NCI-H187 treated with DMSO at 0.1 percent for 48 hours (cell line): ENCODE measurements at regions not wholly inside any gene's neighbourhood (a gene's known extent, or its start where the extent isn't known, plus 50 kb on each side); places are given as distances from the start of the nearest gene placed in this dataset.

Source experiments
- DNase-seq: peaks from one replicate; lab custom pipeline; 2025; lab: John Stamatoyannopoulos, UW

DNA sequence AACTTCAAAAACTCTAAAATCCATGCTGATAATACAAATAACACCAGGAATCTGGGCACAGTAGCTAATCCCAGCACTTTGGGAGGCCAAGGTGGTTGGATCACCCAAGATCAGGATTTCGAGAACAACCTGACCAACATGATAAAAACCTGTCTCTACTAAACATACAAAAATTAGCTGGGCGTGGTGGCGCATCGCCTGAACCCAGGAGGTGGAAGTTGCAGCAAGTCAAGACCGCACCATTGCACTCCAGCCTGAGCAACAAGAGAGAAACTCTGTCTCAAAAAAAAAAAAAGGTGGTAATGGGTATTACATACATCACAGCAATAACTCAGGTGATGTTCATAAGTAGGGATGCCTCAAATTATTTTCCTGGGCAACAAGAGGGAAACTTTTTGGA, 315.0 kb upstream of the MEOX2 start:
- DNase-seq: no peak

DNA sequence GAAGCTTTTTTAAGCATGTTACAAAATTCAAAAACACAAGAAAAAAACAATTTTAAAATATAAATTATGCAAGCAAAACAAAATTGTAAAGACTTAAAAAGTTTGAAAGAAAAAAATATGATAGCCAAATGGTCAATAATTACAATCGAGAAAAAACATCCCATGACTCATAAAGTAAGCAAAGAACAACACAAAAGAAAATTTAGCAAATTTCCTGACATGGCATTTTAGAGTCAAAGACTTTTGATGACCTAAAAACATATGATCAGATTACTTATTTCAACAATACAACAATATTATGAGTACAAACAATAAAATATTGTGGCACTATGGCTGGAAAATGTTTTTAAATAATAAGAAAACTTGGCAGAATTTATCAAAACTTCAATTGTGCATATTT, 312.1 kb upstream of the MEOX2 start:
- DNase-seq: no peak

DNA sequence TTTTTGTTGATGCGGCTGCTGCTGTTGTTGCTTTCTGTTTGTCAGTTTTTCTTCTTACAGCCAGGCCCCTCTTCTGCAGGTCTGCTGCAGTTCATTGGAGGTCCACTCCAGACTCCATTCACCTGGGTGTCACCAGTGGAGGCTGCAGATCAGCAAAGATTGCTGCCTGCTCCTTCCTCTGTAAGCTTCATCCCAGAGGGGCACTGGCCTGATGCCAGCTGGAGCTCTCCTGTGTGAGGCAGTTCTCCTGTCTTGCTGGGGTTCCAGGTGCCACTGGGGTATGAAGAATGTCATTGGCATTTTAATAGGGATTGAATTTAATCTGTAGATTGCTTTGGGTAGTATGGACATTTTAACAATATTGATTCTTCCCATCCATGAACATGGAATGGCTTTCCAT, 308.5 kb upstream of the MEOX2 start:
- no peak for DNase-seq

DNA sequence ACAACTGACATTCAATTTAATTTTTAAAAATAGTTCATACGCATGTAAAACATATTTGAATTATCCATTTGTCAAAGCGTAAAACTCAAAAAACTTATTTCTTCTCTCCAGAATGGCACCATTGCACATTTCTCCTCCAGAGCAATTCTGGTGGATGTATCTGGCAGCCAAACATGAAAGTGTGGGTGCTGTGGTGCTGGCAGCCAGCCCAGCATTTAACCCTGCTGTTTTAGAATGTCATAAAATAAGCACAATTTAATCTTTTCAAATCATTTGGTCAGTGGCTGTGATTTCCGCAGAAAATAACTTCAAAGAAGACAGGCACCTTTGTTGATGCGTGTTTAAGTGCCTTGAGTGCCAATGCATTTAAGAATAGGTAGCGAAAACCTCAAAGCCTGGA, 302.7 kb upstream of the MEOX2 start:
- no peak for DNase-seq

DNA sequence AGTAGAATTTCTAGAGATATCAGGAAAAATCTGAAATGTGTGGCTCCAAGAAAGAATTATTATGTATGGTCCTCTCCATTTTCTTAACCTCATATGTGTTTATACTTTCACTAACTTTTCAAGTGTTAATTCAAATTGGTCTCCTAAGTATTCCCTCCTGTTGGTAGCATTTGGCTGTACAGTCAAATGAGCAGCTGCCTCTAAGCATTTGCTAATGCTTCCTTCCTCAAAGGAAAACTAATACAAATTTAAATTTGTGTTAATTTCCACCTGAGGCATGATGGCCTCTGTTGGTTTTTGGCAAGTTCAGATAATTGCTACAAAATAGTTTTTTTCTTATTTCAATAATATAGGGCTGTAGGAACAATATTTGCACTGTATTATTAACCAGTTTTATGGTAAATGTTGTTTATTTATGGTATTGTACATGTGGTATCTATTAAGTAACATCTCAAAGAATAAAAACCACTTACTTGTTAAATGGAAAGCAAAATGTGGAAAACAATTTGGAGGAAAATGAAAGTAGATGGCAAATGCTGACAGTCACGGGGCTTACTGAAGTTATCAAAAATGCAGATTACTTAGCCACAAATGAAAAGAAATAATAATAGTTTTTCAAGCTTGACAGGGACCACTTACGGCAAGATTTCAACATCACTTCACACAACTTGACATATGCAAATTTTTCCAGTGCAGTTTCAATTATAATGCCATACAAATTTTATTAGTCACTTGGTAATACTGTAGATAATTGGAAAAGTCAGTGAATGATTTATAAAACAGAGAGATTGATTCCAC, 299.3 kb upstream of the MEOX2 start:
- DNase-seq: no peak

DNA sequence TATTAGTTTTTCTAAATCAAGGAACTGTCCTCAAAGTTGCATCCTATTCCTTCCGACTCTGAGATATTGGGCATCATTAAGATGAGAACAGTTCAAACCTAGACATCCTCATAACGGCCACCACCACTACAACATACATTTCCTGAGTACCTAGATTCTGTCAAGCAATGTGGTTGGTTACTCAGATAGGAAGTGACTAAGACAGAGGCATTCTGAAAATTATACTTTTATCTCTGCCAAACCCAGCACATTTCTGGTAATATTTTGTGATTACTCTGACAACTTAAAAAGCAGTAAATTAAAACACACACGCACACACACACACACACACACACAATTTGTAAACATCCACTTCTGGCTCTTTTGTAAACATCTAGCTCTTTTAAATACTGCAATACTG, 291.2 kb upstream of the MEOX2 start:
- DNase-seq: no peak

DNA sequence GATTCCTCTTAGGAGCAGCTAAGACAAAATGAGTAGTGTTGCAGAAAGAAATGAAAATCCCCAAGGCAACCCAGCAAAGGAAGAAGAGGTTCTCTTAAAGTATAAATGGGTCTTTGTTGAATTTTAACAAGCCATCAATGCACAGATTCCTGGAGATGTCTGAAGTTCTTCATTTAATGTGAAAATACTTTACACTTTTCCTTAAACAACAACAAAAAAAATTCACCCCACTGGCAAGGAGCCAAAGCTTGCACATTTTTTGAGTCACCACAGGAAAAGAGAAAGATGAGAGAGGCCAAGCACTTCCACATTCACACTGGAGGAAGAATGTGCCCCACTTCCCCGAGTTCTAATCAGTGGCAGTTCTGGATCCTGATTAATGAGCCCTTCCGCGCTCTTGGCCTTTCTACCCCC, 286.4 kb upstream of the MEOX2 start:
- DNase-seq: no peak

DNA sequence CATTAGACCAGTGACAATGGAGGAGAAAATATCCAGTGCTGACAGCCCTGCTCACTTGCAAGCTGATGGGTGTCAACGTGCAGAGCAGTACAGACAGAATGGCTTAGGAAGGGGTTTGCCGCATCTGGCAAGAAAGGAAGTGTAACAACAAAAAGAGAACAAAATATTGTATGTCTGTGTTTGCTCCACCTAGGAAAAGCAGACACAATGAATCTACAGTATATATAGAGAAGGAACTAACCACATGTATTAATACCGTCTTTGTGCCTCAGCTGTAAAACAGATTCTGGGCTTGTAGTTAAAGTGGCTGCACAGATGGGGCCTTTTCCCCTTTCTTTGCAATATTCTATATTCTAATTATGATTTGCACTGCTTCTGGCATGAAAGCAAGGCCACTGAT, 281.1 kb upstream of the MEOX2 start:
- DNase-seq: no peak

DNA sequence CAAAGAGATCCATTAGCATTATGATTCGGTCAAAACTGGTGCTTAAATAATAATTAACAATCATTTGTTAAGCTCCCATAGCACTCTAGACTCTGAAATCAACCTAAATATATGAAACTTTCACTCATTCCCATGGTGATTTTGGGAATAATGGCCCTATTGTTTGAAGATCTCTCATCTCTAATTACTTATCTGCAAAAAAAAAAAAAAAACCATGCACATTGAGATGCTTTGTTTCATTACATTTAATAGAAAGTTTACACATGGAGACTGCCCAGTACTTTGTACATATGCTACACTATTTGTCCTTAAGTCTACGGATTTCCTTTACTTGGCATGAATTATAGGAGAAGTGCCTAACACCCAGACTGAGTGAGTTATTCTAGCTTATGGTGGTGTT, 280.6 kb upstream of the MEOX2 start:
- DNase-seq: no peak

DNA sequence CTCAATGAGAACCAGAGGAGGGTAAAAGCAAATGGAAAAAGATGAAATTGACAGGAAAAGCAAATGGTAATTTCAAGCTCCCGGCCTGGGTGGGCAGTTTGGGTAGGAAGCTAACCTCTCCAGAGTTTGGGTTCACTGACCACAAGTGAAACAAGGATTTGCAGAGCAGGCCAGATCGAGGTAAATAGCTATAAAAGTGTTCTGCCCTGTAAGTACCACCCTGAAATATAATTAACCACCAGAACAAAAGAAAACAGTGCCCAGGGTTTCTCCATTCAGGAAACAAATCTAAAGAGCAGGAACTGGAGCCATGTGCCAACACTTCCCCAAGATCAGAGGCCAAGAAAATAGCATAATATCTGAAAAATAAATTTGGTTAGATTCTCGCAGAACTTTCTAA, 276.7 kb upstream of the MEOX2 start:
- no peak for DNase-seq

DNA sequence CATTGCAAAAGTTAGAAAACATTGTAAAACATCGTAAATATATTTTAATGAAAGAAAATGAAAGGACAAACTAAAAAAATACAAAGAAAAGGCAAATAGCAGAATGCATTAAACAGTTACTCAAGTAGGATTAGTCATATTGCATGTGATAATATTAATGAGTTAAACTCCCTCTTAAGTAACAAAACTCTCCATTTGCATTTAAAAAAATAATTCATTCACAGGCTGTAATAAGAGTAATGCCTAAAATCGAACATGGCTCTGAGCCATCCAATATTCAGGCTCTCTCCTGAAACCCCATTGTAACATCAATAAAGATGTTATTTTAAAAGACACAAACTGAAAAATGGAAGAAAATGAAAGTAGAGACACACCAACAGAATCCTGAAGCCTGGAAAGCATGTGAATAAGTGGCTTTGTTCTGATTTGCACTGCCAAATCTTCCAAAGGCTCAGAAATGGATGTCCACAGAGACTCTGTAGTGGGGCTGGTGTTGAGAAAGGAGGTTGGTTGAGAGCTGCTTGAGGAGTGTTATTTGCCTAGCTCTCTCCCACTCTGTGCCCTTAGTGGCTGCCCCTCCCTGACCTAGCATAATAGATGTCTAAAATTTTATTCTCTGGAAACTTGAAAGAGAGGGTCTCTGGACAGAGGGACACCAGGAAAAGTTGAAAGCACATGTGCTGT, 268.3 kb upstream of the MEOX2 start:
- no peak for DNase-seq

DNA sequence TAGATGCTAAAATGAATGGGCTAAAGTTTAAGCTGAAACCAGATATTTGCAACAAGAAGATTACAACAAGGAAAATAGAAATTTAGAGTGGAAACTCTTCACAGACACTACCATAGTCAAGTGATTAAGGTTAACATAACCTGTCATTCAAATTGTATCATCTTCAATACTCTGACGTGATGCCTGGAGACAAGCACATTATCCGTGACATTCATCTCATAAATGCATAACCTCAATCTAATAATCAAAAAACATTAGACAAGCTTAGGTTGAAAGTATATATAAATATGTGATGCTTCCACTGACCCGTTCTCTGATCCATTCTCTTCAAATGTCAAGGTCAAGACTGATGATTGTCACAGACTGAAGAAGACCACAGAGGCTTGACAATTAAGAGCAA, 263.8 kb upstream of the MEOX2 start:
- no peak for DNase-seq

DNA sequence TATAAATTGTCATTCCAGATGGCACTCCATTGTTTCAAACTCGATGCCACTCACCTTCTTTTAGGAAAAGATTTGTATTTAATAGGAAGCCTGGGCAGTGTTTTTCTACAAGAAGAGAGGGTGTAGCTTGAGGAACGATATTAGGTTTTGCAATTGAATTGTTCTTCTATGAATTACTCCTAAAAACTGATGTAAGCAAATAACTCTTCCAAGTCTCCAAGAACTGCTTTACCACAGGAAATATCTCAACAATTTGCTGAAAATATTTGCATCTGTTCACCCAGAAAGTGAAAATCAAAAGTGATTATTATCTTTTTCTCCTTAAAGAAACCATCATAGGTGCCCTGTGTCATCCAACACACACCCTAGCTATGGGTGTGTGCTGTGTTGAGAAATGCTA, 261.3 kb upstream of the MEOX2 start:
- DNase-seq: no peak

DNA sequence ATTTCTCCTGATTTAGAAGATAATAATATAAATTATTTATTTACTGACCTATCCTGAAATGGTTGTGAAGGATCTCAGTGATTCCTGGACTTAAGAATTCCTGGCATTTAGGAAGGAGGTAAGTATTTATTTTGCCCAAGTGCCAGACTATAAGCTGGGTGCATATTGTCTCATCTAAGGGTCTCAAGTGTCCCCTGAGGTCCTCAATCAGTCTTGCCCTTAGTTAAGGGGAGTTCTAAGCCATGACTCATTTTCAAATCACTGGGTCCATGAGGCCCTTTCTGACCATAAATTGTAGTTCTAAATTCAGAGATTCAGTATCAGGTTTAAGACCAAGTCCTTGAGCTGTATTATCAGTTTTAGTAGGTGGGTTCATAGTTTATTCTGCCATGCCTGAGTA, 251.6 kb upstream of the MEOX2 start:
- no peak for DNase-seq

DNA sequence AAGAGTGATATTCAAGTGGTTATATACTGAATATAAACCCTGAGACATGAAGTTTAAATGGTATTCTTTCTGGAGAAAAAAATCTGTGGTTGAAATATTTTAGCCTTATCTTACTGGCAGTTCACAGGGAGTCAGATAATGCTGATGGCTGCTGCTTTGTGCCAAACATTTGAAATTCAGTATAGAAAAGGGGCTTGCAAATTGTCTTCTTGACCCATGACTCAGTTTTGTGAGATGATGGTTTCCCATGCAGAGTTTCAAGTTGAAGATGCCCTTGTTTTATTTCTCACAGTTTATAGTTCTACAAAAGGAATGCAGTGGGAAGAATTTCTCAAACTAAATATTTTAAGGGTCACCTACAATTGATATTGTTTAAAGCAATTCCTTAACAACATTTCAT, 251.1 kb upstream of the MEOX2 start:
- no peak for DNase-seq

DNA sequence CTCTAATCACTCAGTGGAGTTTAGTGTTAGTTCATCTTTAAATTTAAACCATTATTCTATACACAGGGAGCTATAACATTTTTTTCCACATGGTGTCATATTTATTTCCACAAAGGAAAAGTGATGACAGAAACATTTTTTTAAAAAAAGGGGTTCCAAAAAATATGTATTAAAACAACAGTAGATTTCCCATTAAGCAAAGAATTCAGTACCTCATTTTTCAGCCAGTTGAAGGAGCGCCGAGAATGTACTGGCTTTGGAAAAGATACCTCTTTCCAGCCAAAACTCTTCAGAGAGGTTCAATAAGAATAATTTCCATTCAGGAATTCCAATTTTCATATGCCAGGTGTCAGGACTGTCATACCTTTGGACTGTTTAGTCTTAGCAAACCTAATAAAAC, 250.5 kb upstream of the MEOX2 start:
- no peak for DNase-seq

DNA sequence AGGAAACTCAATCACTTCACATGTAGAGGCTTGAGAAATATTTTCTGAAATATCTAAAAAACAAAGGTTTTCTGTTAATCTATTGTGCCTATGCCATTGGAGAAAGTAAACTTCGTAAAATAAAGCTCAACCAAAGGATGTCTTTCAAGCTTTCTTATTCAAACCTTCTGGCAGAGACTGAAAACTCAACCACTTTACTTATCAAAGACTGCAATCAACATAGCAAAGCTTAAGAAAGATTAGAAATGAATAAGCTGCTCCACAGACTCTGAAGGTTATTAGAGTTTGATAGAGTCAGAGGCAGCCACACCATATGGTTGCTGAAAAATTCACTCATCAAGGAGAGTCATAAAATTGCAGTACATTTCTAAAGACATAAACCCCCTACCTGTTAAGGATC, 245.8 kb upstream of the MEOX2 start:
- DNase-seq: no peak

DNA sequence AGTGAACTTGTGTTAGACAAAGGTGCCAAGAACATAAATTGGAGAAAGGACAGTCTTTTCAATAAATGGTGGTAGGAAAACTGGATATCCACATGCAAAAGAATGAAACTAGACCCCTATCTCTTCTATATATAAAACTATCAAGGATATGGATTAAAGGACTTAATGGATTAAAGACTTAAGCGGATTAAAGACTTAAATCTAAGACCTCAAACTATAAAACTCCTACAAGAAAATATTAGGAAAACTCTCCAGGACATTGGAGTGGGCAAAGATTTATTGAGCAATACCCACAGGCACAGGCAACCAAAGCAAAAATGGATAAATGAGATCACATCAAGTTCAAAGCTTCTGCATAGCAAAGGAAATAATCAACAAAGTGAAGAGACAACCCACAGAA, 242.9 kb upstream of the MEOX2 start:
- DNase-seq: no peak

DNA sequence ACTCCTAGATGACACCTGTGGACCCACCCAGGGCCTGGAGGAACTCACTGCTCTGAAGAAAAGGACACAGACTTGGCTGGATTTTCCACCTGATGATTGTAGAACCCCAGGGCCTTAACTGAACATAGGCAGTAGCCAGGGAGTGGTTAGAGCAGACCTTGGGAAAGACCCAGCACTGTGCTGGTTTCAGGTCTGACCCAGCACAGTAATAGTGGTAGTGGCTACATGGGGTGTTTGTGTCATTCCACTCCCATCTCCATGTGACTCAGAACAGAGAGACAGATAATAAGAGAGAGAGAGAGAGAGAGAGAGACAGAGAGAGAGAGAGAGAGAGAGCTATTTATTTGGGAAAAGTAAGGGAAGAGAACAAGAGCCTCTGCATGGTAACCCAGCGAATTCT, 239.1 kb upstream of the MEOX2 start:
- DNase-seq: no peak

DNA sequence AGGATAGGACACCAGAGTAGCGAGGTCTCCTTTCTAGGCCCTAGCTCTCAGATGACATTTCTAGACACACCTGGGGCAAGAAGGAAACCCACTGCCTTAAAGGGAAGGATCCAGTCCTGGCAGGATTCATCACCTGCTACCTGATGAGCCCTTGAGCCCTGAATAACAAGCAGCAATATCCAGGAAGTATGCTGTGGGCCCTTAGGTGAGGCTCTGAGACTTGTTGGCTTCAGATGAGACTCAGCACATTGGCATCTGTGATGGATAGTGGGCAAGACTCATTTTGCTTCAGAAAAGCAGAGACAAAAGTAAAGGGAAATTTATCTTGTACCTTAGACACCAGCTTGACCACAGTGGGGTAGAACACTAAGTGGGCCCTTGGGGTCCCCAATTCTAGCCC, 238.4 kb upstream of the MEOX2 start:
- no peak for DNase-seq

DNA sequence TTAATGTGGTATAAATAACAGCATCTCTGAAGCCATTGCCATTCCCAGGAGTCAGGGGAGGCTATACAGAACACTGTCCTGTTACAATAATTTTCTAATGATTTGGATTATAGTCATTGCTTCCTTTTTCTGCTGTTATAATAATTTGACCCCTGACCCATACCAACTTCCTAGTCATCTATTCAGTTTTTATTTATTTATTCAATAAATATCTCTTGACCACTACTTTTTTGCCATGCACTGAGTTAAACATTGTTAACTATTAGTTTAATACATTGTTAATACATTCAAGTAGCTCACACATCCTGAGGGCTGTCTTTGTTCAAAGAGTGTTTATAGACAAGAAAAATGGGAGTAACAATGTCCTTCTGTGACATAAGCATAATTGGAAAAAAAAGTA, 235.5 kb upstream of the MEOX2 start:
- no peak for DNase-seq

DNA sequence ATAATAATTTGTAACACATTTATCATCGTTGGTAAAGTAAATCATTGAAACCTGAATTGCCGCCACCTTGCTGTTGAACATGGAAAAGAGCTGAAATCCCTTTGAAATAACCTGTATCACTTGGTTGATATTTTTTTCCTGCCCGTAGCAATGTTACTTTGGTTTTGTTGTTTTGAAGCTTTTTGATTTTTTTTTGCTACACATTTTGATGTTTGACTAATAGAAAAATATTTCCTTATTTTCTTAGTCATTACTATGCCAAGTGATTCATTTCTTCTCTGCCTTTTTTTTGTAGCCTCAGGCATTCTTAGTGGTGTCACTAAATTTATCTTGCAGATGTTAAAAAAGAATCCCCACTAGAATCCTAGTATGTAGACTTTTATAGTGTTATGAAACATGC, 235.1 kb upstream of the MEOX2 start:
- DNase-seq: no peak

DNA sequence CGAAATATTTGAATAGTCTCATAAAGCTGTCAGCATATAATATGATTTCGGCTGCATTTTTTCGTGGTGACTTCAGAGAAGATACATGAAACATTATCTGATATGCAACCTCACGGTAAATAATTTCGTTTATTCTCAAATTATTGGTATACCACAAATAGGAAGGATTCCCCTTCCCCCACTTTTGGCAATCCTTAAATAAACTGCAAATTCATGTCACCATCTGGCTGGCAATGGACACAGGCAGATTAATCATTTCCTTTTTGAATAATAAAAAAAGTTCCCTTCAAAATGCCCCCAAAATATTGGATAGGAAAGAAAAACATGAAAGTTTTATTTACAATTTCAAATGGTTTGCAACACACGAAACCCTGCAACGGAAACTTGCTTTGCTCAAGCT, 234.5 kb upstream of the MEOX2 start:
- DNase-seq: no peak
